ENCODE measurements at regions not wholly inside any gene's neighbourhood (a gene's known extent, or its start where the extent isn't known, plus 50 kb on each side); places are given as distances from the start of the nearest gene placed in this dataset.

DNA sequence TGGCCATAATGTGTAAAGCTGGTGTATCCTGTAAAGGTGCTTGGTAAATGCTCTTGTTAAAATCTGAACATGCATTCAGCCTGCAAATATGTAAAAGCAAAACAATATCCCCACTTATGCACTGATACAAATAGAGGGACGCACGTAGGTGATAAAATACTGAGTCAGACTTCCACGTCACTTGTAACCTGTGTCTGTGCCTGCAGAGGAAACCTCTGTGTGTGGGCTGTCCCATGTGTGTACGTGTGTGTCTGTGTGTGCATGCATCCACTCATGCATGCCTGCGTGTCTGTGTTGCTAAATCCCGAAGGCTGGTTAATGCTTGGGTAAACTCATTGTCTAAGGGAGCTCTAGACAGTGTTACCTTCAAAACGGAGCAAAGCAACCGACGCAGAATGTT lies 68.9 kb downstream of the KLF6 start:
- TF ChIP-seq, protein P1, sequence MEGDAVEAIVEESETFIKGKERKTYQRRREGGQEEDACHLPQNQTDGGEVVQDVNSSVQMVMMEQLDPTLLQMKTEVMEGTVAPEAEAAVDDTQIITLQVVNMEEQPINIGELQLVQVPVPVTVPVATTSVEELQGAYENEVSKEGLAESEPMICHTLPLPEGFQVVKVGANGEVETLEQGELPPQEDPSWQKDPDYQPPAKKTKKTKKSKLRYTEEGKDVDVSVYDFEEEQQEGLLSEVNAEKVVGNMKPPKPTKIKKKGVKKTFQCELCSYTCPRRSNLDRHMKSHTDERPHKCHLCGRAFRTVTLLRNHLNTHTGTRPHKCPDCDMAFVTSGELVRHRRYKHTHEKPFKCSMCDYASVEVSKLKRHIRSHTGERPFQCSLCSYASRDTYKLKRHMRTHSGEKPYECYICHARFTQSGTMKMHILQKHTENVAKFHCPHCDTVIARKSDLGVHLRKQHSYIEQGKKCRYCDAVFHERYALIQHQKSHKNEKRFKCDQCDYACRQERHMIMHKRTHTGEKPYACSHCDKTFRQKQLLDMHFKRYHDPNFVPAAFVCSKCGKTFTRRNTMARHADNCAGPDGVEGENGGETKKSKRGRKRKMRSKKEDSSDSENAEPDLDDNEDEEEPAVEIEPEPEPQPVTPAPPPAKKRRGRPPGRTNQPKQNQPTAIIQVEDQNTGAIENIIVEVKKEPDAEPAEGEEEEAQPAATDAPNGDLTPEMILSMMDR (IDR thresholded peaks at IDR 0.05), result no peak
- no peak for TF ChIP-seq EZH2 (IDR thresholded peaks at IDR 0.05; ENCODE audit: borderline replicate concordance, insufficient read depth, low read depth, low read length, poor library complexity, severe bottlenecking)

Measured in B cell (primary cell).